H1 (cell line): ENCODE measurements at regions not wholly inside any gene's neighbourhood (a gene's known extent, or its start where the extent isn't known, plus 50 kb on each side); places are given as distances from the start of the nearest gene placed in this dataset.

ENCODE experiments used
- CTCF ChIA-PET: fragments of 300-600 bp; sonication (Branson Sonifier 250); formaldehyde crosslinking; loops from one replicate; lab custom pipeline; 2021; ENCODE audit not compliant: partially characterized antibody; lab: Charles Lee
- POLR2A ChIA-PET: fragments of 300-600 bp; sonication (Branson Sonifier 250); formaldehyde crosslinking; loops from one replicate; lab custom pipeline; 2021; ENCODE audit warnings: inconsistent platforms; ENCODE audit not compliant: partially characterized antibody; lab: Charles Lee
- DNase-seq, 2 experiments: peaks; one replicate each; pipeline versions ENCODE4 v3.0.0 to v3.0.0-alpha.2; 2010 to 2022; ENCODE audit warnings: low spot score in 2 of 2, low read depth in 1 of 2, mixed read lengths in 1 of 2
- FAIRE-seq: peaks from 2 replicates; lab custom pipeline; 2011; peaks lifted over from hg19 to GRCh38; lab: Jason Lieb, UNC
- H2AFZ ChIP-seq: 2 replicates; pipeline ENCODE4 v1.8.1; 2012; ENCODE audit warnings: low read length, inconsistent platforms
- H2AK5ac ChIP-seq: 2 replicates; pipeline ENCODE4 v1.6.1; 2013; ENCODE audit warnings: low read depth, low read length
- H2BK120ac ChIP-seq: replicated peaks from 2 replicates; pipeline ENCODE3; 2013; ENCODE audit warnings: low read depth, low read length, inconsistent platforms
- H2BK12ac ChIP-seq: 2 replicates; pipeline ENCODE4 v1.6.1; 2013; ENCODE audit warnings: low read depth, low read length
- H2BK15ac ChIP-seq: 2 replicates; pipeline ENCODE4 v1.6.1; 2013; ENCODE audit warnings: low read length
- H2BK20ac ChIP-seq: 2 replicates; pipeline ENCODE4 v1.6.1; 2013; ENCODE audit warnings: low read length
- H2BK5ac ChIP-seq: 2 replicates; pipeline ENCODE4 v1.6.1; 2013; ENCODE audit warnings: low read depth, low read length
- H3K14ac ChIP-seq: 2 replicates; pipeline ENCODE4 v1.6.1; 2013; ENCODE audit warnings: inconsistent platforms; ENCODE audit not compliant: insufficient read length
- H3K18ac ChIP-seq: 2 replicates; pipeline ENCODE4 v1.6.1; 2013; ENCODE audit warnings: low read length; ENCODE audit errors: extremely low read depth
- H3K23ac ChIP-seq: 2 replicates; pipeline ENCODE4 v1.6.1; 2013; ENCODE audit warnings: inconsistent platforms; ENCODE audit not compliant: insufficient read length
- H3K23me2 ChIP-seq: 2 replicates; pipeline ENCODE4 v1.6.1; 2013; ENCODE audit warnings: low read depth, low read length
- H3K27ac ChIP-seq: 2 replicates; pipeline ENCODE4 v1.6.1; 2011; ENCODE audit warnings: low read depth, low read length, inconsistent platforms
- H3K27me3 ChIP-seq, 4 experiments: replicated peaks in 1 of 4; 1 replicate in 1 of 4; 2 replicates in 3 of 4; pipeline versions ENCODE4 v1.6.1 to v1.8.1; 2011 to 2013; ENCODE audit warnings: low read length in 3 of 4, mild to moderate bottlenecking in 3 of 4, inconsistent platforms in 2 of 4, mixed read lengths in 2 of 4, moderate library complexity in 1 of 4; ENCODE audit not compliant: control insufficient read depth in 3 of 4, insufficient read depth in 3 of 4; ENCODE audit errors: extremely low read depth in 1 of 4
- H3K36me3 ChIP-seq, 4 experiments: 2 replicates each; pipeline versions ENCODE4 v1.6.1 to v1.8.1; 2011 to 2013; ENCODE audit warnings: mild to moderate bottlenecking in 4 of 4, low read length in 3 of 4, moderate library complexity in 2 of 4, control low read depth in 1 of 4, inconsistent platforms in 1 of 4; ENCODE audit not compliant: insufficient read depth in 4 of 4, control insufficient read depth in 2 of 4
- H3K4ac ChIP-seq: replicated peaks from 2 replicates; pipeline ENCODE3; 2013; ENCODE audit warnings: low read length, low read depth, mixed read lengths, inconsistent platforms; ENCODE audit not compliant: insufficient read length
- H3K4me1 ChIP-seq, 4 experiments: replicated peaks in 1 of 4; 1 replicate in 1 of 4; 2 replicates in 3 of 4; pipeline versions ENCODE4 v1.6.1 to v1.8.1; 2011 to 2013; ENCODE audit warnings: low read length in 3 of 4, inconsistent platforms in 2 of 4, mixed read lengths in 1 of 4; ENCODE audit not compliant: insufficient read depth in 4 of 4, control insufficient read depth in 3 of 4
- H3K4me2 ChIP-seq, 2 experiments: 2 replicates each; pipeline versions ENCODE4 v1.6.1 to v1.8.1; 2011 to 2013; ENCODE audit warnings: low read depth in 2 of 2, low read length in 2 of 2, control low read depth in 1 of 2, inconsistent platforms in 1 of 2, mild to moderate bottlenecking in 1 of 2; ENCODE audit not compliant: insufficient read depth in 1 of 2
- H3K4me3 ChIP-seq, 4 experiments: fragments of 200-600, 300-600 bp in 1 of 4; sonication (generic), shearing (Covaris generic), sonication (Bioruptor Twin) in 1 of 4; 2 replicates each; pipeline versions ENCODE4 v1.5.1 to v1.8.1; 2011 to 2016; ENCODE audit warnings: low read length in 4 of 4, low read depth in 3 of 4, control low read depth in 2 of 4, inconsistent platforms in 2 of 4, mild to moderate bottlenecking in 2 of 4, mixed read lengths in 1 of 4, moderate library complexity in 1 of 4; ENCODE audit not compliant: insufficient read depth in 2 of 4; ENCODE audit errors: extremely low read depth in 1 of 4
- H3K56ac ChIP-seq: replicated peaks from 2 replicates; pipeline ENCODE3; 2013; ENCODE audit warnings: low read depth, mild to moderate bottlenecking, mixed read lengths, low read length, inconsistent platforms; ENCODE audit not compliant: insufficient read length
- H3K79me1 ChIP-seq: 2 replicates; pipeline ENCODE4 v1.6.1; 2013; ENCODE audit warnings: low read depth, low read length, control low read depth
- H3K79me2 ChIP-seq, 2 experiments: 2 replicates each; pipeline versions ENCODE4 v1.6.1 to v1.8.1; 2012 to 2013; ENCODE audit warnings: low read length in 2 of 2, mild to moderate bottlenecking in 2 of 2, inconsistent platforms in 1 of 2; ENCODE audit not compliant: insufficient read depth in 2 of 2, control insufficient read depth in 1 of 2
- H3K9ac ChIP-seq, 4 experiments: replicated peaks in 1 of 4; 1 replicate in 1 of 4; 2 replicates in 3 of 4; pipeline versions ENCODE4 v1.6.1 to v1.8.1; 2011 to 2013; ENCODE audit warnings: low read depth in 3 of 4, low read length in 3 of 4, control low read depth in 2 of 4, mild to moderate bottlenecking in 2 of 4, moderate library complexity in 2 of 4, inconsistent platforms in 1 of 4; ENCODE audit errors: extremely low read depth in 1 of 4
- H3K9me3 ChIP-seq, 2 experiments: 2 replicates each; pipeline versions ENCODE4 v1.6.1 to v1.8.1; 2012 to 2013; ENCODE audit warnings: mild to moderate bottlenecking in 2 of 2, moderate library complexity in 2 of 2, control low read depth in 1 of 2, inconsistent platforms in 1 of 2, low read depth in 1 of 2, low read length in 1 of 2, mixed read lengths in 1 of 2; ENCODE audit not compliant: insufficient read depth in 2 of 2
- H4K20me1 ChIP-seq, 2 experiments: replicated peaks in 1 of 2; 2 replicates each; pipeline versions ENCODE3 to v1.8.1; 2011 to 2013; ENCODE audit warnings: inconsistent platforms in 2 of 2, low read length in 2 of 2, mild to moderate bottlenecking in 1 of 2; ENCODE audit not compliant: insufficient read depth in 2 of 2, control insufficient read depth in 1 of 2
- H4K5ac ChIP-seq: 2 replicates; pipeline ENCODE4 v1.6.1; 2013; ENCODE audit warnings: low read length, low read depth, mixed read lengths, inconsistent platforms; ENCODE audit not compliant: insufficient read length
- H4K8ac ChIP-seq: 2 replicates; pipeline ENCODE4 v1.8.0; 2013; ENCODE audit warnings: mild to moderate bottlenecking, moderate library complexity, low read length, inconsistent platforms; ENCODE audit not compliant: insufficient read depth; ENCODE audit errors: extremely low read depth
- H4K91ac ChIP-seq: replicated peaks from 2 replicates; pipeline ENCODE3; 2013; ENCODE audit warnings: low read length, mixed read lengths, inconsistent platforms; ENCODE audit not compliant: insufficient read length
- BCL11A ChIP-seq, 2 experiments: IDR thresholded peaks; one replicate each; pipeline ENCODE4 v1.6.1; 2011; ENCODE audit warnings: low read depth in 2 of 2, low read length in 2 of 2, mild to moderate bottlenecking in 2 of 2
- CTBP2 ChIP-seq: IDR thresholded peaks from 2 replicates; pipeline ENCODE4 v1.7.0; 2011; ENCODE audit warnings: borderline replicate concordance, mild to moderate bottlenecking, moderate library complexity, mixed read lengths, low read length; ENCODE audit not compliant: insufficient read depth, insufficient read length
- EGR1 ChIP-seq: IDR thresholded peaks from 2 replicates; pipeline ENCODE4 v1.6.1; 2011; ENCODE audit warnings: low read depth, low read length, borderline replicate concordance
- GABPA ChIP-seq: IDR thresholded peaks from 2 replicates; pipeline ENCODE4 v1.6.1; 2011; ENCODE audit warnings: mild to moderate bottlenecking, low read length, moderate library complexity, borderline replicate concordance; ENCODE audit not compliant: insufficient read depth
- RBBP5 ChIP-seq: IDR thresholded peaks from 2 replicates; pipeline ENCODE4 v1.7.1; 2012; ENCODE audit warnings: low read depth, mild to moderate bottlenecking, inconsistent platforms, low read length, moderate library complexity, borderline replicate concordance
- RFX5 ChIP-seq: IDR thresholded peaks from 2 replicates; pipeline ENCODE4 v1.6.1; 2011; ENCODE audit warnings: low read depth, low read length, improper control_type of control experiment, borderline replicate concordance
- SP4 ChIP-seq: IDR thresholded peaks from 2 replicates; pipeline ENCODE4 v1.6.1; 2012; ENCODE audit warnings: low read length, inconsistent platforms
- SUZ12 ChIP-seq: fragments of 200-600 bp; sonication (generic); IDR thresholded peaks from 2 replicates; pipeline ENCODE4 v1.6.1; 2012; ENCODE audit warnings: mild to moderate bottlenecking, inconsistent platforms, low read length, moderate library complexity, mixed read lengths
- WGBS, 2 experiments: shearing (Covaris generic) in 1 of 2; methylation state at CpG; one replicate each; pipeline versions ENCODE4 v1.1.6 to v1.1.7; 2013 to 2015; ENCODE audit warnings: low lambda C conversion rate in 2 of 2, mixed read lengths in 2 of 2, inconsistent platforms in 1 of 2, low coverage in 1 of 2, missing lambda C conversion rate in 1 of 2; ENCODE audit not compliant: insufficient replicate concordance in 2 of 2, insufficient coverage in 1 of 2, insufficient read length in 1 of 2; ENCODE audit errors: extremely low coverage in 1 of 2, missing lambda C conversion rate in 1 of 2; 5-methylcytosine and 5-hydroxymethylcytosine counted together
- TF ChIP-seq, protein P1 (sequence below): IDR thresholded peaks from 2 replicates; pipeline ENCODE4 v1.6.1; 2012; ENCODE audit warnings: low read length, inconsistent platforms

DNA sequence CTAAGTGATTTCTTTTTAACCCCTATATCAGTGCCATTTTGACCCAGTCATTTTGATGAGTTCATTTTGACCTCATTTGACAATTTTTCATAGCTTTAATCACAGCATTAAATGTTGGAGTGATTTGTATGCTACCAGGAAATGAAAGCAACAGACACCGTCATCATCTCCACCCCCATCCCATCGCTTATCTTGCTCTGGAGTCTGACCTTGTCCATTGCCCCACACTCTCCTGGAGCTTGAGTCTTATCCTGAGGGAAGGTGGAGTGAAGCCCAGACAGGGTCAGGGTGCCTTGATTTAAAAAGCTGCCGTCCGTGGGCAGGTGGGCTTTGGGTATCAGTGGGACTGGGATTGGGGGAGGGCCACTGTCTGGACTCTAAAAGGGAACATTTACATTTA is 94.7 kb upstream of the JCAD start:
- Histone ChIP-seq H3K23ac (no peak overlapping the region), H3K79me1 (no peaks in the 10 kb centered on the region), H3K4me3 (no peak overlapping the region), H3K27ac (no peak overlapping the region), H3K36me3 (no peaks in the 10 kb centered on the region), H2BK5ac (no peak overlapping the region), H2BK15ac (no peak overlapping the region), H2AFZ (no peak overlapping the region), H3K4ac (no peak overlapping the region), H4K91ac (no peak overlapping the region), H2BK20ac (no peak overlapping the region), H3K4me1 (peaks cover 0 to 3% (median 0%) of the 10 kb centered on the region in 4 experiments; a peak in 2 of 7 replicates), H3K23me2 (no peaks in the 10 kb centered on the region), H3K79me2 (no peaks in the 10 kb centered on the region), H2AK5ac (no peak overlapping the region), H3K27me3 (no peaks in the 10 kb centered on the region), H3K9ac (no peak overlapping the region), H3K14ac (no peak overlapping the region), H3K56ac (no peak overlapping the region), H2BK120ac (no peak overlapping the region), H4K5ac (no peak overlapping the region), H3K4me2 (no peak overlapping the region), H3K18ac (no peak overlapping the region), H3K9me3 (no peaks in the 10 kb centered on the region), H4K8ac (no peak overlapping the region), H2BK12ac (no peak overlapping the region), H4K20me1 (no peaks in the 10 kb centered on the region)
- 90% methylated on average over 4 of the region's 4 CpGs; no CpG with 5 or more reads in 1 of the 2 experiments for WGBS, 2 experiments
- FAIRE-seq (no peak), DNase-seq (no peak)
- no peak for TF ChIP-seq RFX5
- TF ChIP-seq GABPA, result no peak
- TF ChIP-seq, protein P1, sequence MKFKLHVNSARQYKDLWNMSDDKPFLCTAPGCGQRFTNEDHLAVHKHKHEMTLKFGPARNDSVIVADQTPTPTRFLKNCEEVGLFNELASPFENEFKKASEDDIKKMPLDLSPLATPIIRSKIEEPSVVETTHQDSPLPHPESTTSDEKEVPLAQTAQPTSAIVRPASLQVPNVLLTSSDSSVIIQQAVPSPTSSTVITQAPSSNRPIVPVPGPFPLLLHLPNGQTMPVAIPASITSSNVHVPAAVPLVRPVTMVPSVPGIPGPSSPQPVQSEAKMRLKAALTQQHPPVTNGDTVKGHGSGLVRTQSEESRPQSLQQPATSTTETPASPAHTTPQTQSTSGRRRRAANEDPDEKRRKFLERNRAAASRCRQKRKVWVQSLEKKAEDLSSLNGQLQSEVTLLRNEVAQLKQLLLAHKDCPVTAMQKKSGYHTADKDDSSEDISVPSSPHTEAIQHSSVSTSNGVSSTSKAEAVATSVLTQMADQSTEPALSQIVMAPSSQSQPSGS, result no peak
- no peak for TF ChIP-seq SUZ12
- no peak for TF ChIP-seq EGR1
- no peak for TF ChIP-seq CTBP2
- TF ChIP-seq RBBP5, result no peak
- TF ChIP-seq SP4, result no peak
- TF ChIP-seq BCL11A (IDR thresholded peaks at IDR 0.05; ENCODE audit: low read depth in 2 of 2, low read length in 2 of 2), result no peak
- CTCF ChIA-PET, result no interaction called here
- POLR2A ChIA-PET, result no interaction called here
